ENCODE measurements at regions not wholly inside any gene's neighbourhood (a gene's known extent, or its start where the extent isn't known, plus 50 kb on each side); places are given as distances from the start of the nearest gene placed in this dataset.

GRCh38 chr1:181858135-181858534, 203.4 kb downstream of the ZNF648 start:
- TF ChIP-seq, protein P1, sequence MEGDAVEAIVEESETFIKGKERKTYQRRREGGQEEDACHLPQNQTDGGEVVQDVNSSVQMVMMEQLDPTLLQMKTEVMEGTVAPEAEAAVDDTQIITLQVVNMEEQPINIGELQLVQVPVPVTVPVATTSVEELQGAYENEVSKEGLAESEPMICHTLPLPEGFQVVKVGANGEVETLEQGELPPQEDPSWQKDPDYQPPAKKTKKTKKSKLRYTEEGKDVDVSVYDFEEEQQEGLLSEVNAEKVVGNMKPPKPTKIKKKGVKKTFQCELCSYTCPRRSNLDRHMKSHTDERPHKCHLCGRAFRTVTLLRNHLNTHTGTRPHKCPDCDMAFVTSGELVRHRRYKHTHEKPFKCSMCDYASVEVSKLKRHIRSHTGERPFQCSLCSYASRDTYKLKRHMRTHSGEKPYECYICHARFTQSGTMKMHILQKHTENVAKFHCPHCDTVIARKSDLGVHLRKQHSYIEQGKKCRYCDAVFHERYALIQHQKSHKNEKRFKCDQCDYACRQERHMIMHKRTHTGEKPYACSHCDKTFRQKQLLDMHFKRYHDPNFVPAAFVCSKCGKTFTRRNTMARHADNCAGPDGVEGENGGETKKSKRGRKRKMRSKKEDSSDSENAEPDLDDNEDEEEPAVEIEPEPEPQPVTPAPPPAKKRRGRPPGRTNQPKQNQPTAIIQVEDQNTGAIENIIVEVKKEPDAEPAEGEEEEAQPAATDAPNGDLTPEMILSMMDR (conservative IDR thresholded peaks at IDR 0.05 in 1 of 2, IDR thresholded peaks at IDR 0.05 in 1 of 2; ENCODE audit: extremely low read depth in 1 of 2, insufficient read depth in 1 of 2, low read depth in 1 of 2, low read length in 2 of 2), result no peak
- no peak for TF ChIP-seq EZH2 (IDR thresholded peaks at IDR 0.05; ENCODE audit: borderline replicate concordance, low read length)
